GM21529 (cell line): ENCODE measurements at regions not wholly inside any gene's neighbourhood (a gene's known extent, or its start where the extent isn't known, plus 50 kb on each side); places are given as distances from the start of the nearest gene placed in this dataset.
A peak's percentile ranks its signal among the peaks of the same experiment; 100 is the strongest.
"Not testable (repeated sequence)": the region's sequence is repeated elsewhere in the genome, so short reads cannot be mapped to it uniquely, and the experiment has no call there.

Source experiments
- ATAC-seq: cut with Tn5 transposase; IDR thresholded peaks from one replicate; pipeline ENCODE4 v1.9.1; 2021; ENCODE audit not compliant: unreplicated experiment

GRCh38 chr1:67908250-67908936 is 75.1 kb upstream of the GNG12 start:
- ATAC-seq: no peak

GRCh38 chr1:67907467-67907866 is 74.2 kb upstream of the GNG12 start:
- not testable (repeated sequence) for ATAC-seq

- ATAC-seq: not testable (repeated sequence)
Measured at GRCh38 chr1:67906015-67906414, 72.7 kb upstream of the GNG12 start.

GRCh38 chr1:67902546-67903223 is 69.4 kb upstream of the GNG12 start:
- not testable (repeated sequence) for ATAC-seq

GRCh38 chr1:67898033-67898726 is 64.9 kb upstream of the GNG12 start:
- peak; percentile 33 for ATAC-seq

GRCh38 chr1:67897270-67897949 is 64.1 kb upstream of the GNG12 start:
- peak; percentile 75 for ATAC-seq

- no peak for ATAC-seq
Measured at GRCh38 chr1:67896826-67897225, 63.6 kb upstream of the GNG12 start.

- no peak for ATAC-seq
Measured at GRCh38 chr1:67894981-67895735, 61.9 kb upstream of the GNG12 start.

- ATAC-seq: no peak
Measured at GRCh38 chr1:67893126-67893495, 59.8 kb upstream of the GNG12 start.

- no peak for ATAC-seq
Measured at GRCh38 chr1:67892476-67893125, 59.3 kb upstream of the GNG12 start.

- ATAC-seq: no peak
Measured at GRCh38 chr1:67890857-67891256, 57.6 kb upstream of the GNG12 start.

GRCh38 chr1:67889953-67890567 is 56.8 kb upstream of the GNG12 start:
- ATAC-seq: peak; percentile 65

GRCh38 chr1:67889466-67889865 is 56.2 kb upstream of the GNG12 start:
- ATAC-seq: no peak

GRCh38 chr1:67888216-67889106 is 55.2 kb upstream of the GNG12 start:
- ATAC-seq: no peak

GRCh38 chr1:67887146-67887545 is 53.9 kb upstream of the GNG12 start:
- no peak for ATAC-seq

- no peak for ATAC-seq
Measured at GRCh38 chr1:67886076-67886475, 52.8 kb upstream of the GNG12 start.

GRCh38 chr1:67883069-67883468 is 49.8 kb upstream of the GNG12 start:
- ATAC-seq: no peak
